LNCaP clone FGC (cell line): ENCODE measurements at regions not wholly inside any gene's neighbourhood (a gene's known extent, or its start where the extent isn't known, plus 50 kb on each side); places are given as distances from the start of the nearest gene placed in this dataset.
"Not testable (repeated sequence)": the region's sequence is repeated elsewhere in the genome, so short reads cannot be mapped to it uniquely, and the experiment has no call there.

Experiments
- DNase-seq: peaks from one replicate; pipeline ENCODE4 v3.0.0-alpha.2; 2011; ENCODE audit warnings: low read depth
- H3K4me3 ChIP-seq: 2 replicates; pipeline ENCODE4 v1.5.1; 2011; ENCODE audit warnings: mild to moderate bottlenecking, low read depth, low read length, control low read depth
- TF ChIP-seq, protein P1 (sequence below): IDR thresholded peaks from 2 replicates; pipeline ENCODE4 v1.5.1; 2012; ENCODE audit warnings: mild to moderate bottlenecking; ENCODE audit not compliant: control insufficient read depth, insufficient read depth; ENCODE audit errors: extremely low read depth

DNA sequence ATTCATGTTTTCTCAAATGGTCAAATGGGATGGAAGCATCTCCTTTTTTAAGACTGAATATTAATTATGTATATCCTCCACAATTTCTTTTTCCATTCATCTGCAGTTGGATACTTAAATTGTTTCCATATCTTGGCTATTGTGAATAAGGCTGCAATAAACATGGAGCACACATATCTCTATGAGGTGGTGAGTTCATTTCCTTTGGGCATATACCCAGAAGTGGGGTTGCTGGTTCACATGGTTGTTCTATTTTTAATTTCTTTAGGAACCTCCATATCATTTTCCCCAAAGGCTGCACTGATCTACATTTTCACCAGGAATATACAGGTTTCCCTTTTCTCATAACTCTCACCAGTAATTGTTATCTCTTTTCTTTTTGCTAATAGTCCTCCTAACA, 566.3 kb downstream of the KCTD12 start:
- no peak overlapping the region for H3K4me3 ChIP-seq
- no peak for DNase-seq
- TF ChIP-seq, protein P1, sequence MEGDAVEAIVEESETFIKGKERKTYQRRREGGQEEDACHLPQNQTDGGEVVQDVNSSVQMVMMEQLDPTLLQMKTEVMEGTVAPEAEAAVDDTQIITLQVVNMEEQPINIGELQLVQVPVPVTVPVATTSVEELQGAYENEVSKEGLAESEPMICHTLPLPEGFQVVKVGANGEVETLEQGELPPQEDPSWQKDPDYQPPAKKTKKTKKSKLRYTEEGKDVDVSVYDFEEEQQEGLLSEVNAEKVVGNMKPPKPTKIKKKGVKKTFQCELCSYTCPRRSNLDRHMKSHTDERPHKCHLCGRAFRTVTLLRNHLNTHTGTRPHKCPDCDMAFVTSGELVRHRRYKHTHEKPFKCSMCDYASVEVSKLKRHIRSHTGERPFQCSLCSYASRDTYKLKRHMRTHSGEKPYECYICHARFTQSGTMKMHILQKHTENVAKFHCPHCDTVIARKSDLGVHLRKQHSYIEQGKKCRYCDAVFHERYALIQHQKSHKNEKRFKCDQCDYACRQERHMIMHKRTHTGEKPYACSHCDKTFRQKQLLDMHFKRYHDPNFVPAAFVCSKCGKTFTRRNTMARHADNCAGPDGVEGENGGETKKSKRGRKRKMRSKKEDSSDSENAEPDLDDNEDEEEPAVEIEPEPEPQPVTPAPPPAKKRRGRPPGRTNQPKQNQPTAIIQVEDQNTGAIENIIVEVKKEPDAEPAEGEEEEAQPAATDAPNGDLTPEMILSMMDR = no peak

DNA sequence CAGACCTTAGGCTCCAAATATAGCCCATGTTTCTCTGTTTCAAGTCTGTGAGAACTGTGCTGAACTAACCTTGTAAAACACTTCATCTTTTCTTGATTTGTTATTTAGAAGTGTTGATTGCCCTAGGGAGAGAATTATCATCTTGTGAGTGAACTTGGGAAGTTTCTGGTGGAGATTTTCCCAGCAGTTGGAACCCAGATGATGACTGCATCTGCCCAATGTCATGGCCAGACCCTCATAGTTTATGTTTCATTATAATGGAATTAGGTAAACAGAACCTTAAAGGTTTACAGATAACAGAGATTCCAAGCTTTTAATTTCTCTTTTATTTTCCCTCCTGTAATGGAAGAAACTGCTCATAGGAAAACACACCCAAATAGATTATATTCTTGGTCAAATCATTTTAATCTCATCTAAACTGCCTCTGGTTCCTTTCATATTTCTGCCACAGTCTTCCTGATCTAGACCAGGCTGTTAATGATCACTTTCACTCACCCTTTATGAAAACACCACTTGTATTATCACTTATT, 569.1 kb downstream of the KCTD12 start:
- no peak for DNase-seq

DNA sequence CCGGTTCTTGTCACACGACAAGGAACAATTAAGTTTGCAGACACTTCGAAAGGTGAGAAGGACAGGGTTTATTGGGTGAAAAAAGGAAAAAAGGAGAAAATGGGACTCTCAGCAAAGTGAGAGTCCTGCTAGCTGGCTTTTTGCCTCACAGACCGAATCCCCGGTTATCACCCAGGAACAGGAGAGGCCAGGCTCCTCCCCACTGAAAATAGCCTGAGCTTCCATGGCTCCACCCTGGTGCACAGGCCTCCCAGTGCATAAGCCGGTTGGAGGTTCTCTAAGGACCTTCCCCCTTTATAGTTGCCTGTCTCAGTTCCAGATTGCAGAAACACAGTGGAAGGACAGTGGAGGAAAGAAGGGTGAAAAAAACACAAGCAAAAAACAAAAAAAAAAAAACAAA, 571.7 kb downstream of the KCTD12 start:
- no peak for DNase-seq
- TF ChIP-seq, protein P1 = no peak
- H3K4me3 ChIP-seq = no peak overlapping the region

More for the DNA sequence above, 569.1 kb downstream of the KCTD12 start:
- no peak overlapping the region for H3K4me3 ChIP-seq
- TF ChIP-seq, protein P1 = no peak

DNA sequence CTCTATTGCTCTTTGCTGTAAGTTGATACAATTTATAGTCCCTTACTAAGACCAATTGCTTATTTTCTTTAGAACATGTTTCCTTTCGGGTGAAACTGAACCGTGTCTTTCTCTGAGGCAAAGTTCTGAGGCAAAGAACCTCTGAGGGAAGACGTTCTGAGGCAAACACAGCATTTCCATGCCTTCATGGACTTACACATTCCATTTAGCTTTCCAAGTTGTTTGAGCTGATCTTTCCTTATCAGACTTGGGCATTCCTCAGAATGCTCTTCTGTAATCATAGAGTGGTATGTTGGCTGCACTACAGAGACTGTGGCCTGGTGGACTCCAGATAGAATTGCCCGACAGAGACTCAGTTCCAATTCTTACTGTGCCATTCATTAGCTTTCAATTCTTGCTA, 579.1 kb downstream of the KCTD12 start:
- DNase-seq = no peak
- no peak overlapping the region for H3K4me3 ChIP-seq
- TF ChIP-seq, protein P1 = no peak

DNA sequence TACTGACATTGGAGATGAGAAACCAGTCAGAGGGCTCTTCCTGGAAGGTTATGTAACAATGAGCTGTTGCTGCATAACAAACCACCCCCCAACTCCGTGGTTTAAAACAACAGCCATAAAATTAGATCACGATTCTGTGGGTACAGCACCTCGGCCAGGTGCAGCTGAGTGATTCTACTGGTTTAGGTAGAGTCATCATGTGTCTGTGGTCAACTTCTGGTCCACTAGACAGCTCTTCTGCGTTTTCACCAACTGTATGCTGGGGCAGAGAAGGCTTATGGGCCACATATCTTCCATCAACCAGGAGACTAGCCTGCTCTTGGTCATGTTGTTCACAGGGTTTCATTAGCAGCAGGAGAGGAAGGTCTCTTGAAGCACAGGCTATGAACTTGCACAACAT, 585.5 kb downstream of the KCTD12 start:
- H3K4me3 ChIP-seq = no peak overlapping the region
- no peak for DNase-seq
- TF ChIP-seq, protein P1 = no peak

DNA sequence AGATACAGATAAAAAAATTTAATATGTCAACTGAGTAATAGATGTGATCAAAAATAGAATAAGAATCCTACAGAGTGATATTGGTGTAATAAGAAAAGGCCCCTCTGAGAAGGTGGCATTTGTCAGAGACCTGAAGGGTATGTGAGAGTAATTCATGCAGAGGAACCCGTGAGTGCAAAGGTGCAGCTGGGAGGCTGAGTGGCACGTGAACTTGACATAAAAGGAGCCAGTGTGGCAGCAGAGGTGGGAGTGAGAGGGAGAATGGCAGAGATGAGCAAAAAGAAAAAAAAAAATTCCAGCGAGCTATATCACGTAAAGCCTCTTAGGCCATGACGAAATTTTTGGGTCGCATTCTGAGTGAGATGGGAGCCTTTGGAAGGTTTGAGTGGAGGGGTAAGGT, 588.9 kb downstream of the KCTD12 start:
- no peak overlapping the region for H3K4me3 ChIP-seq
- TF ChIP-seq, protein P1 = no peak
- DNase-seq = no peak

DNA sequence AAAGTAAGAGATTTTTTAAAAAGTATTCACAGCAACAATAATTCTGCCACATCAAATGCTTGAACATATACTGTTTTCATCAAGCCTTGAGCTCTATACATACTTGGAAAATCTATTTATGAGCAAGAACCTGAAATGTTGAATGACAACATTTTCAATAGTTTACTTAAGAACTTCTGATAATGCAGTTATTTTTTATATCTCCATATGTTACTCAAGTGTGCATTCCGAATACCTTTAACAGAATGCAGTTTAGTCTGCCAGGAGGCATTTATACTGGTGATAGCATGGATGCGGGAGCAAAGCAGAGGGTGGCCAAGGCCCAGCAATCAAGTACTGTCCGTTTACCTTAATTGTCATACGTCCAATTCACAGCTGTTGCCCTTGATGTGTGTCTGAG, 589.5 kb downstream of the KCTD12 start:
- TF ChIP-seq, protein P1 = no peak
- DNase-seq = no peak
- H3K4me3 ChIP-seq = no peak overlapping the region

DNA sequence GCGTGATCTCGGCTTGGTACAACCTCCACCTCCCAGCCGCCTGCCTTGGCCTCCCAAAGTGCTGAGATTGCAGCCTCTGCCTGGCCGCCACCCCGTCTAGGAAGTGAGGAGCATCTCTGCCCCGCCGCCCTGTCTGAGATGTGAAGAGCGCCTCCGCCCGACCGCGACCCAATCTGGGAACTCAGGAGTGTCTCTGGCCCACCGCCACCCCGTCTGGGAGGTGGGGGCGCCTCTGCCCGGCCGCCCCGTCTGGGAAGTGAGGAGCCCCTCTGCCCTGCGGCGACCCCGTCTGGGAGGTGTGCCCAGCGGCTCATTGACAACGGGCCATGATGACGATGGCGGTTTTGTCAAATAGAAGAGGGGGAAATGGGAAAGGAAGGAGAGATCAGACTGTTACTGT, 591.2 kb downstream of the KCTD12 start:
- not testable (repeated sequence) for DNase-seq, H3K4me3 ChIP-seq
